LNCaP clone FGC (cell line): ENCODE measurements at regions not wholly inside any gene's neighbourhood (a gene's known extent, or its start where the extent isn't known, plus 50 kb on each side); places are given as distances from the start of the nearest gene placed in this dataset.

Source experiments
- DNase-seq: peaks from one replicate; pipeline ENCODE4 v3.0.0-alpha.2; 2011; ENCODE audit warnings: low read depth
- H3K4me3 ChIP-seq: 2 replicates; pipeline ENCODE4 v1.5.1; 2011; ENCODE audit warnings: mild to moderate bottlenecking, low read depth, low read length, control low read depth
- TF ChIP-seq, protein P1 (sequence below): IDR thresholded peaks from 2 replicates; pipeline ENCODE4 v1.5.1; 2012; ENCODE audit warnings: mild to moderate bottlenecking; ENCODE audit not compliant: control insufficient read depth, insufficient read depth; ENCODE audit errors: extremely low read depth

DNA sequence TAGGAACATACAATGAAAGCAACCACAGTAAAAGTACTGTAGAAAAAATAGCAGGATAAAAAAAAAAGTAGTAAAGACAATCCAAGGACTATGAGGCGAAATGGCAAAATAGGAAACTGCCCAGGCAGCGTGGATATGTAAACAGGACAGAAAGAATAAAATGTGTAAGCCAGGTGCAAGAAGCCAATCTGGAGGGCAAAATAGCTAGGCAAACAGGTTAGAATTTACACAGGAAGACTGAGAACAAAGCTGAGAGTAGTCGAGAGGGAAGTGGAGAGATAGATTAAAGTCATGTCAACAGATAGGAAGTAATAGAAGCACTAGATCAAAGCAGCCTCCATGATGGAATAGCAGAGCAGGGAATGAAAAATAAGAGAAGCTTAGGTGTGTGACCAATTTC, 124.2 kb upstream of the B3GALT2 start:
- DNase-seq, result peak; percentile 59
- no peak overlapping the region for H3K4me3 ChIP-seq
- TF ChIP-seq, protein P1, sequence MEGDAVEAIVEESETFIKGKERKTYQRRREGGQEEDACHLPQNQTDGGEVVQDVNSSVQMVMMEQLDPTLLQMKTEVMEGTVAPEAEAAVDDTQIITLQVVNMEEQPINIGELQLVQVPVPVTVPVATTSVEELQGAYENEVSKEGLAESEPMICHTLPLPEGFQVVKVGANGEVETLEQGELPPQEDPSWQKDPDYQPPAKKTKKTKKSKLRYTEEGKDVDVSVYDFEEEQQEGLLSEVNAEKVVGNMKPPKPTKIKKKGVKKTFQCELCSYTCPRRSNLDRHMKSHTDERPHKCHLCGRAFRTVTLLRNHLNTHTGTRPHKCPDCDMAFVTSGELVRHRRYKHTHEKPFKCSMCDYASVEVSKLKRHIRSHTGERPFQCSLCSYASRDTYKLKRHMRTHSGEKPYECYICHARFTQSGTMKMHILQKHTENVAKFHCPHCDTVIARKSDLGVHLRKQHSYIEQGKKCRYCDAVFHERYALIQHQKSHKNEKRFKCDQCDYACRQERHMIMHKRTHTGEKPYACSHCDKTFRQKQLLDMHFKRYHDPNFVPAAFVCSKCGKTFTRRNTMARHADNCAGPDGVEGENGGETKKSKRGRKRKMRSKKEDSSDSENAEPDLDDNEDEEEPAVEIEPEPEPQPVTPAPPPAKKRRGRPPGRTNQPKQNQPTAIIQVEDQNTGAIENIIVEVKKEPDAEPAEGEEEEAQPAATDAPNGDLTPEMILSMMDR, result no peak

DNA sequence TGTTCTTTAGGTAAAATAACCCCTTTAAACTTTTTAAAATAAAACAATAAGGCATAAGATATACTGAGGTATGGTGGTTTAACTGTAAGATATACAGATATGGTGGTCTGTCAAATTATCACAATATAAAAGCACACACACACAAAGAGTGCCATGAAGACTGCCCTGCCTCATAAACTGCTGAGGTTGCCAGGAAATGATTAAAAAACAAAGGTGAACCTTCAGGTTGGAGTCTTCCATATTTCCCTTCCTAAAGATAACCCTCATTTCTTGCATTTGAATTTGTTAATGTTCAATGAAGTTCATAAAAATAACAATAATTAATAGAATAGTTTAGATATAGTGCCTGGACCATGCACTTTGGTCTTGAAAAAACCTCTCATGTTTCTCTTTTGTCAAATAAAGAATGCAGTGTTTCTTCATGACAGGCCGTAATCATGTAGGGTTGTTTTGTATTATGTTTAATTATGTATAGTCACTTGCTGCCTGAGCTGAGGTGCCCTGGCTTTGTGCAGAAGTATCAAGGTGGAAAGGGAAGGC, 123.6 kb upstream of the B3GALT2 start:
- TF ChIP-seq, protein P1, result no peak
- no peak overlapping the region for H3K4me3 ChIP-seq
- DNase-seq, result no peak

DNA sequence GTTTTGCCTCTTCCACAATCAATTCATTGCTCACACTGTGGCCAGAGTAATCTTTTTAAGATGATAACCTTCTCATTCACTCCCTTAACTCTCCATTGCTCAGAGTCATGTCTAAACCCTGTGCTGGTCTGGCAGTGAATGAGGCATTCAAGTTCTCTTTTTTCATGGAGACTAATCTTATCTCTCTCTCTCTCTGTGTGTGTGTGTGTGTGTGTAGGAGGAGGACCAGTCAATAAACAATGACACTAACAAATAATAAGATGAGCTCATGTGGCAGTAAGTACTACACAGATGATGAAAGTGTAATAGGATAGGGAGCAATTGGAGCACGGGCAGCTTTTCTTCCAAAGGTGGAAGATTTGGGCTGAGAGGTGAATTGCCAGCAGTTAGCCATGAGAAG, 122.0 kb upstream of the B3GALT2 start:
- H3K4me3 ChIP-seq, result no peak overlapping the region
- no peak for DNase-seq
- TF ChIP-seq, protein P1, result no peak

DNA sequence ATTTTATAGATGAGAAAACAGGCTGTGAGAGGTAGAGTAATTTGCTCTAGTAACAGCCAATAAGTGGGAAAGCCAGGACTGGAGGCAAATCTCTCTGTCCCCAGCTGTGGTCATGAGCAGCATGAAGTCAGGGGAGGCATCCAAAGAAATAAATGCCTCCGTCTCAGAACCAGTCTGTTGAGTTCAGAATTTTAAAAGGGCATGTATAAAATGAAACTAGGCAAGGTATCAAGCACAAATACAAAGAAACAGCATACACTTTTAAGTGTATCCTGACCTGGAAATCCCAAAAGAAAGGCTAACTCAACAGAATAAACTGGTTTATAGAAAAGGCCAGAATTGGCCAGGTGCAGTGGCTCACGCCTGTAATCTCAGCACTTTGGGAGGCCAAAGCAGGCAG, 120.0 kb upstream of the B3GALT2 start:
- TF ChIP-seq, protein P1, result no peak

More for the DNA sequence above, 120.0 kb upstream of the B3GALT2 start:
- peak; percentile 66 for DNase-seq
- H3K4me3 ChIP-seq, result no peak overlapping the region
